ENCODE measurements at regions not wholly inside any gene's neighbourhood (a gene's known extent, or its start where the extent isn't known, plus 50 kb on each side); places are given as distances from the start of the nearest gene placed in this dataset.

- DNase-seq = no peak
These were observed 476.9 kb upstream of the SLIT2 start for GRCh38 chr4:19774690-19775256.

GRCh38 chr4:19772581-19772980 lies 479.1 kb upstream of the SLIT2 start:
- no peak for DNase-seq

GRCh38 chr4:19756661-19757060 lies 495.0 kb upstream of the SLIT2 start:
- no peak for DNase-seq

GRCh38 chr4:19752599-19752998 lies 499.1 kb upstream of the SLIT2 start:
- DNase-seq = no peak

GRCh38 chr4:19748519-19749479 lies 502.9 kb upstream of the SLIT2 start:
- DNase-seq = no peak

GRCh38 chr4:19746377-19746776 lies 505.3 kb upstream of the SLIT2 start:
- DNase-seq = no peak

- no peak for DNase-seq
These were observed 508.5 kb upstream of the SLIT2 start for GRCh38 chr4:19743115-19743638.

GRCh38 chr4:19739101-19739651 lies 512.5 kb upstream of the SLIT2 start:
- DNase-seq = peak; percentile 8

GRCh38 chr4:19736968-19737756 lies 514.5 kb upstream of the SLIT2 start:
- no peak for DNase-seq

GRCh38 chr4:19735012-19735411 lies 516.7 kb upstream of the SLIT2 start:
- DNase-seq = no peak

- no peak for DNase-seq
These were observed 521.6 kb upstream of the SLIT2 start for GRCh38 chr4:19729886-19730651.

- no peak for DNase-seq
These were observed 522.9 kb upstream of the SLIT2 start for GRCh38 chr4:19728773-19729172.

- DNase-seq = no peak
These were observed 524.6 kb upstream of the SLIT2 start for GRCh38 chr4:19727141-19727540.

- no peak for DNase-seq
These were observed 526.6 kb upstream of the SLIT2 start for GRCh38 chr4:19725130-19725529.

GRCh38 chr4:19722404-19722803 lies 529.3 kb upstream of the SLIT2 start:
- no peak for DNase-seq

- DNase-seq = no peak
These were observed 530.1 kb upstream of the SLIT2 start for GRCh38 chr4:19721587-19721986.

- DNase-seq = no peak
These were observed 531.1 kb upstream of the SLIT2 start for GRCh38 chr4:19720610-19721009.

GRCh38 chr4:19720190-19720589 lies 531.5 kb upstream of the SLIT2 start:
- DNase-seq = no peak

GRCh38 chr4:19711871-19712270 lies 539.8 kb upstream of the SLIT2 start:
- no peak for DNase-seq

GRCh38 chr4:19707876-19708275 lies 543.8 kb upstream of the SLIT2 start:
- no peak for DNase-seq

GRCh38 chr4:19703391-19703790 lies 548.3 kb upstream of the SLIT2 start:
- no peak for DNase-seq

- no peak for DNase-seq
These were observed 550.7 kb upstream of the SLIT2 start for GRCh38 chr4:19700992-19701391.
